K562 (cell line): ENCODE measurements at regions not wholly inside any gene's neighbourhood (a gene's known extent, or its start where the extent isn't known, plus 50 kb on each side); places are given as distances from the start of the nearest gene placed in this dataset.

Source experiments
- BCOR ChIP-seq: fragments of 450-650 bp; IDR thresholded peaks from 2 replicates; pipeline ENCODE4 v1.6.1; 2016
- BRCA1 ChIP-seq, 2 experiments: fragments of 450-650 bp in 1 of 2; sonication (generic) in 1 of 2; formaldehyde crosslinking in 1 of 2; IDR thresholded peaks; 2 replicates each; pipeline versions ENCODE4 v1.5.0 to v1.6.1; 2017 to 2020; ENCODE audit warnings: mild to moderate bottlenecking in 1 of 2, missing genetic modification reagents in 1 of 2
- C11orf30 ChIP-seq: fragments of 450-650 bp; IDR thresholded peaks from 2 replicates; pipeline ENCODE4 v1.6.1; 2016; ENCODE audit warnings: low read depth, mild to moderate bottlenecking
- CBX3 ChIP-seq, 2 experiments: IDR thresholded peaks; 1 replicate in 1 of 2; 2 replicates in 1 of 2; pipeline ENCODE4 v1.6.1; 2012; ENCODE audit warnings: inconsistent platforms in 2 of 2, low read length in 2 of 2, borderline replicate concordance in 1 of 2, control low read depth in 1 of 2
- COPS2 ChIP-seq: fragments of 450-650 bp; conservative IDR thresholded peaks from 2 replicates; pipeline ENCODE4 v1.6.1; 2016; ENCODE audit warnings: mild to moderate bottlenecking, moderate library complexity
- ESRRB ChIP-seq: fragments of 250-450 bp; sonication (Bioruptor Pico); IDR thresholded peaks from 2 replicates; pipeline ENCODE4 v1.5.0; 2020; ENCODE audit warnings: mild to moderate bottlenecking, moderate library complexity, borderline replicate concordance
- ETV1 ChIP-seq: fragments of 450-650 bp; conservative IDR thresholded peaks from 2 replicates; pipeline ENCODE4 v1.6.1; 2016; ENCODE audit warnings: missing genetic modification characterization, control low read depth, low read depth, missing compliant biosample characterization
- HDGF ChIP-seq: fragments of 450-650 bp; IDR thresholded peaks from 2 replicates; pipeline ENCODE4 v1.6.1; 2016
- KLF13 ChIP-seq: fragments of 450-650 bp; IDR thresholded peaks from 2 replicates; pipeline ENCODE4 v1.6.1; 2016; ENCODE audit warnings: missing genetic modification characterization, low read depth, mild to moderate bottlenecking, missing compliant biosample characterization, moderate library complexity, borderline replicate concordance
- MBD2 ChIP-seq: sonication (generic); IDR thresholded peaks from 2 replicates; pipeline ENCODE4 v1.6.1; 2016; ENCODE audit warnings: low read depth, borderline replicate concordance
- PHB ChIP-seq: fragments of 250-450 bp; sonication (Bioruptor Pico); IDR thresholded peaks from 2 replicates; pipeline ENCODE4 v1.5.0; 2021
- RHOXF2B ChIP-seq: fragments of 250-450 bp; sonication (Bioruptor Pico); conservative IDR thresholded peaks from 2 replicates; pipeline ENCODE4 v1.5.1; 2021
- TEAD4 ChIP-seq, 2 experiments: sonication (generic) in 1 of 2; formaldehyde crosslinking in 1 of 2; IDR thresholded peaks; 2 replicates each; pipeline versions ENCODE4 v1.6.1 to v1.8.0; 2012 to 2022; ENCODE audit warnings: borderline replicate concordance in 1 of 2, inconsistent platforms in 1 of 2, low read length in 1 of 2, mild to moderate bottlenecking in 1 of 2, missing genetic modification reagents in 1 of 2
- TRIM24 ChIP-seq, 2 experiments: fragments of 450-650 bp; IDR thresholded peaks; 2 replicates each; pipeline ENCODE4 v1.6.1; 2016
- TRIM28 ChIP-seq: fragments of 450-650 bp; IDR thresholded peaks from 2 replicates; pipeline ENCODE4 v1.6.1; 2017
- ZNF121 ChIP-seq: sonication (generic); formaldehyde crosslinking; conservative IDR thresholded peaks from 2 replicates; pipeline ENCODE4 v1.8.0; 2022; ENCODE audit warnings: missing genetic modification reagents
- ZNF280A ChIP-seq: fragments of 450-650 bp; IDR thresholded peaks from 2 replicates; pipeline ENCODE4 v1.6.1; 2018; ENCODE audit warnings: mild to moderate bottlenecking, low read depth; ENCODE audit not compliant: partially characterized antibody
- ZNF395 ChIP-seq: fragments of 200-800 bp; sonication (Bioruptor generic); IDR thresholded peaks from 2 replicates; pipeline ENCODE4 v1.6.1; 2017; ENCODE audit warnings: missing genetic modification characterization, missing compliant biosample characterization
- ZNF507 ChIP-seq: conservative IDR thresholded peaks from 2 replicates; pipeline ENCODE4 v1.6.1; 2017; ENCODE audit warnings: missing genetic modification characterization, missing compliant biosample characterization
- TF ChIP-seq, protein P1 (sequence below): sonication (generic); formaldehyde crosslinking; IDR thresholded peaks from 2 replicates; pipeline ENCODE4 v1.8.0; 2023; ENCODE audit warnings: missing genetic modification reagents, mild to moderate bottlenecking, borderline replicate concordance
- TF ChIP-seq, protein P2 (sequence below): fragments of 450-650 bp; formaldehyde crosslinking; IDR thresholded peaks from 2 replicates; pipeline ENCODE4 v1.4.0; 2020; ENCODE audit warnings: mild to moderate bottlenecking

- TF ChIP-seq ESRRB (CRISPR knock-in tag) (no peak), BCOR (no peak), TRIM28 (0 out of 2 replicates have a peak, but pooled peaks have one; percentile 52), BRCA1 (IDR thresholded peaks at IDR 0.05) (no peak), BRCA1 (CRISPR knock-in tag; IDR thresholded peaks at IDR 0.05) (no peak), ZNF121 (CRISPR knock-in tag) (peak; percentile 4; the same call in 1 of the 2 replicates), ZNF280A (peak; percentile 53), C11orf30 (no peak), COPS2 (no peak), HDGF (no peak), ZNF395 (CRISPR knock-in tag) (no peak), TRIM24 (IDR thresholded peaks at IDR 0.05) (peak in 1 of 2 experiments; percentile 52; a peak in 1 of 4 replicates), PHB (CRISPR knock-in tag) (no peak), KLF13 (tag) (no peak), MBD2 (no peak), ZNF507 (no peak), ETV1 (tag) (no peak), TEAD4 (IDR thresholded peaks at IDR 0.05; ENCODE audit: low read length) (no peak), TEAD4 (CRISPR knock-in tag; IDR thresholded peaks at IDR 0.05; ENCODE audit: borderline replicate concordance) (no peak), CBX3 (IDR thresholded peaks at IDR 0.05; ENCODE audit: borderline replicate concordance in 1 of 2, low read length in 2 of 2) (peak in 1 of 2 experiments; percentile 57; a peak in 1 of 3 replicates), RHOXF2B (CRISPR knock-in tag) (no peak)
- TF ChIP-seq, protein P1, sequence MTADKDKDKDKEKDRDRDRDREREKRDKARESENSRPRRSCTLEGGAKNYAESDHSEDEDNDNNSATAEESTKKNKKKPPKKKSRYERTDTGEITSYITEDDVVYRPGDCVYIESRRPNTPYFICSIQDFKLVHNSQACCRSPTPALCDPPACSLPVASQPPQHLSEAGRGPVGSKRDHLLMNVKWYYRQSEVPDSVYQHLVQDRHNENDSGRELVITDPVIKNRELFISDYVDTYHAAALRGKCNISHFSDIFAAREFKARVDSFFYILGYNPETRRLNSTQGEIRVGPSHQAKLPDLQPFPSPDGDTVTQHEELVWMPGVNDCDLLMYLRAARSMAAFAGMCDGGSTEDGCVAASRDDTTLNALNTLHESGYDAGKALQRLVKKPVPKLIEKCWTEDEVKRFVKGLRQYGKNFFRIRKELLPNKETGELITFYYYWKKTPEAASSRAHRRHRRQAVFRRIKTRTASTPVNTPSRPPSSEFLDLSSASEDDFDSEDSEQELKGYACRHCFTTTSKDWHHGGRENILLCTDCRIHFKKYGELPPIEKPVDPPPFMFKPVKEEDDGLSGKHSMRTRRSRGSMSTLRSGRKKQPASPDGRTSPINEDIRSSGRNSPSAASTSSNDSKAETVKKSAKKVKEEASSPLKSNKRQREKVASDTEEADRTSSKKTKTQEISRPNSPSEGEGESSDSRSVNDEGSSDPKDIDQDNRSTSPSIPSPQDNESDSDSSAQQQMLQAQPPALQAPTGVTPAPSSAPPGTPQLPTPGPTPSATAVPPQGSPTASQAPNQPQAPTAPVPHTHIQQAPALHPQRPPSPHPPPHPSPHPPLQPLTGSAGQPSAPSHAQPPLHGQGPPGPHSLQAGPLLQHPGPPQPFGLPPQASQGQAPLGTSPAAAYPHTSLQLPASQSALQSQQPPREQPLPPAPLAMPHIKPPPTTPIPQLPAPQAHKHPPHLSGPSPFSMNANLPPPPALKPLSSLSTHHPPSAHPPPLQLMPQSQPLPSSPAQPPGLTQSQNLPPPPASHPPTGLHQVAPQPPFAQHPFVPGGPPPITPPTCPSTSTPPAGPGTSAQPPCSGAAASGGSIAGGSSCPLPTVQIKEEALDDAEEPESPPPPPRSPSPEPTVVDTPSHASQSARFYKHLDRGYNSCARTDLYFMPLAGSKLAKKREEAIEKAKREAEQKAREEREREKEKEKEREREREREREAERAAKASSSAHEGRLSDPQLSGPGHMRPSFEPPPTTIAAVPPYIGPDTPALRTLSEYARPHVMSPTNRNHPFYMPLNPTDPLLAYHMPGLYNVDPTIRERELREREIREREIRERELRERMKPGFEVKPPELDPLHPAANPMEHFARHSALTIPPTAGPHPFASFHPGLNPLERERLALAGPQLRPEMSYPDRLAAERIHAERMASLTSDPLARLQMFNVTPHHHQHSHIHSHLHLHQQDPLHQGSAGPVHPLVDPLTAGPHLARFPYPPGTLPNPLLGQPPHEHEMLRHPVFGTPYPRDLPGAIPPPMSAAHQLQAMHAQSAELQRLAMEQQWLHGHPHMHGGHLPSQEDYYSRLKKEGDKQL (CRISPR knock-in tag) = no peak
- TF ChIP-seq, protein P2, sequence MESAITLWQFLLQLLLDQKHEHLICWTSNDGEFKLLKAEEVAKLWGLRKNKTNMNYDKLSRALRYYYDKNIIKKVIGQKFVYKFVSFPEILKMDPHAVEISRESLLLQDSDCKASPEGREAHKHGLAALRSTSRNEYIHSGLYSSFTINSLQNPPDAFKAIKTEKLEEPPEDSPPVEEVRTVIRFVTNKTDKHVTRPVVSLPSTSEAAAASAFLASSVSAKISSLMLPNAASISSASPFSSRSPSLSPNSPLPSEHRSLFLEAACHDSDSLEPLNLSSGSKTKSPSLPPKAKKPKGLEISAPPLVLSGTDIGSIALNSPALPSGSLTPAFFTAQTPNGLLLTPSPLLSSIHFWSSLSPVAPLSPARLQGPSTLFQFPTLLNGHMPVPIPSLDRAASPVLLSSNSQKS (CRISPR knock-in tag) = no peak
Observed at GRCh38 chr20:47427067-47427466, 70.6 kb upstream of the ZMYND8 start (continued).
